Fibroblast of skin of back (primary cell): ENCODE measurements at regions not wholly inside any gene's neighbourhood (a gene's known extent, or its start where the extent isn't known, plus 50 kb on each side); places are given as distances from the start of the nearest gene placed in this dataset.
A peak's percentile ranks its signal among the peaks of the same experiment; 100 is the strongest.
"Not testable (repeated sequence)": the region's sequence is repeated elsewhere in the genome, so short reads cannot be mapped to it uniquely, and the experiment has no call there.

ENCODE experiments used
- DNase-seq: peaks from one replicate; pipeline ENCODE4 v3.0.0-alpha.2; 2013

DNA sequence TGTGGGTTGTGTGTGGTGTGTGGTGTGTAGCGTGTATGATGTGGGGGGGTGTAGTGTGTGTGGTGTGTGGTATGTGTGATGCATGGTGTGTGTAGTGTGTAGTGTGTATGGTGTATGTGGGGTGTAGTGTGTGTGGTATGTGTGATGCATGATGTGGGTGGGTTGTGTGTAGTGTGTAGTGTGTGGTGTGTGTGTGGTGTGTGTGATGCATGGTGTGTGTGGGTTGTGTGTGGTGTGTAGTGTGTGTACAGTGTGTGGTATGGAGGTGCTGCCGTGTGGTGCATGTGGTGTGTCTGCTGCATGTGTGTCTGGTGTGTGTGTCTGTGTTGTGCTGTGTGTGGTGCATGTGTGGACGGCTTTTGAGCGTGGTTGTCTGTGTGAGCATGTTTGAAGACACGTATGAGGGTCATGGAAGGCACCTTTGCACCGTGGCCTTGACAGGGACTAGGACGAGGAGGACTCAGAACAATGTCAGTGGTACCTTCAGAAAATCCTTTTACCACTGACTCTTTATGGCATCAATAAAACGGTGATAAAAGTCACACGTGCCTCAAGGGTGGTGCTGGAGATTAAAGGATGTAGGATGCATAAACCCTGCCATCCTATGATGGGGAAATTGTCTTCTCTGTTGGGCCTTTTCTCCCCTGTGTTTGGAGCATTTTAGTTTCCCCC is 328.7 kb upstream of the B3GAT1 start:
- no peak for DNase-seq

DNA sequence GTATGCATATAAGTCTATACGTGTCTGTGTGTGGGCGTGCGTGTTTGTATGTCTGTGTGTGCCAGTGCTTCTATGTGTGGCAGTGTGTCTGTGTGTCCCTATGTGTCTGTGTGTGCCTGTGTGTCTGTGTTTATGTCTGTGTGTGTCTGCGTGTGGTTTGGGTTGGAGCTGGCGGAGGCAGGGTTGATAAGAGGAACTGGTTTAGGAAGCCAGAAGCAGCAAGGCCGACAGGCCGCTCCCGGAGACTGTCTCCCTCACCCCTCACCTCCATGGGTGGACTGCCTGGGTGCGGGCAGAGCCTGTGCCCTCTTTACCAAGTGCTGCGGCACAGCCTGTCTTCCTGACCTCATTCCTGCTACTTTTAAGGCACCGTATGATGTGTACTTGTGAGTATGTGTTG is 327.1 kb upstream of the B3GAT1 start:
- DNase-seq, result no peak

DNA sequence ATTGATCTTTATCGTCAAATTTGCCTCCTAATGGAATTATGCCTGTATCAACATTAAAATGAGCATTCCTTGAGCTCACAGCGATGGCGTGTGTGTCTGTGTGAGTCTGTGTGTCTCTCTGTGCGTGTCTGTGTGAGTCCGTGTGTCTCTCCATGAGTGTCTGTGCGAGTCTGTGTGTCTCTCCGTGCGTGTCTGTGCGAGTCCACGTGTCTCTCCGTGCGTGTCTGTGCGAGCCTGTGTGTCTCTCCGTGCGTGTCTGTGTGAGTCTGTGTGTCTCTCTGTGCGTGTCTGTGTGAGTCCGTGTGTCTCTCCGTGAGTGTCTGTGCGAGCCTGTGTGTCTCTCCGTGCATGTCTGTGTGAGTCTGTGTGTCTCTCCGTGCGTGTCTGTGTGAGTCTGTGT is 326.5 kb upstream of the B3GAT1 start:
- no peak for DNase-seq

DNA sequence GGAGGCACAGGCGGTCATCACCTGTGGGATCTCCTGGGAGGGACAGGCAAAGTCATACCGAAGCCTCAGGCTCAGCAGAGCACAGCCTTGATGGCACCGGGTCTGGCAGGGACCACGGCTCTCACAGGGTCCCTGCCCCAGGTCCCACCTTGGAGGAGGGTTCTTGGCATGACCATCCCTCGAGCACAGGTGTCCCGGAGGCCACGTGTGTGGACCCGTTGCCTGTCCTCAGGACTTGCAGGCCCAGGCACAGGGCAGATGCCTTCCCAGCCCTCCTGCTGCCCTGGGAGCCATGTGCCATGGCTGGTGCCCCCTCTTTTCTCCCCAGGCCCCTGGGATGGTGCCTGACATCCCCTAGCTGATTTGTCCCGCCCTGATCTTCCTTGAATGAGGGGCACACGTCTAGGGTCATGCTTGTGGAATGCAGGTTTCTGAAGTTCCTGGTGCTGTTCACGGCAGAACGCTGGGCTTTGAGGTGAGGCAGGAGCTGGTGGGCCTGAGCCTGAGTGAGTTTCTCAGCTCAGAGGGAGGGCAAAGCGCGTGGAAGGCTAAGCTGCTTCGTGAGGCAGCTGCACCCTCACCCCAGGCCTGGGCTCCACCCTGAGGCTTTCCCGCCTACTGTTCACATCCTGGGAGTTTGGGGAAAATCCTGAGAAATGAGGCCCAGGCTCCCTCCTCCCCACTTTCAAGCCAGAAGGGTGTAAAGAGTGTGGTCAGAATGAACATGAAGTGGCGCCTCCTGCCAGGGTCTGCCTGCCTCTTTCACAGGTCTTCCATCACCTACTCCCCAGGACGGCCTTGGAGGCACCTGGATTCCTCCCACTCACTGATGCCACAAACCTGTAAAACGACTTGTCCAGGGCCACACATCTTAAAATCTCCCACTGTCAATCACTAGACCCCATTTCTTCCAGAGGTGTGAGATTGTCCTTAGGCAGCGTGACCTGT is 325.8 kb upstream of the B3GAT1 start:
- DNase-seq, result no peak

DNA sequence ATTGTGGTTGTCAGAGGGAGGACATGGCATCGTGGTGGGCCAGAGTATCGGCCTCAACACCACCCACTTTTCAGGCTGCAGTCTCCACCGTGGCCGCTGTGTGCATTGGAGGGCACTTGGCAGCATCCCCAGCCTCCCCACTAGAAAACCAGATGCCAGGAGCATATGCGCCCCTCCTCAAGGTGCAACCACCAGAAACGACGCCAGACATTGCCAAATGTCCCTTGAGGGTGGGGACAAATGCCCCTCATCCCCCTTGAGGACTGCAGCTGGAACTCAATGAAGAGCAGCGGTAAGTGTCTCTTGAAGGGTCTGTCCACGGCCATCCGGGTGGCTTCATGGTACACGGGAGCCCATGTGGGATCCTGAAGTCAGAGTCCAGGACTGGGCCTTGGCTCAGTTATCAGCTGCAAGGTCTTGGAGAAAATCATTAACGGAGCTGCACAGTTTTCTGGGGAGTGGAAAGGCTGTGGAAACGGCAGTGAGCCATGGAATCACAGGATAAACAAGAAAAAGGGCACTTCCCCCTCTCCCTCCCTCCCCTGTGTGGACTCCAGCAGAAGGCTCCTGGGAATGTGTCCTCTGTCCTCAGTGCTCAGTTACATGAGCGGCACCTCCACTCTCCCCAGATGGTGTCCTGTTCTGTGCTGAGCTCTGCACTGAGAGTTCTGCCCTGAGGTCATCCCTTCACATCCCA is 324.4 kb upstream of the B3GAT1 start:
- no peak for DNase-seq

DNA sequence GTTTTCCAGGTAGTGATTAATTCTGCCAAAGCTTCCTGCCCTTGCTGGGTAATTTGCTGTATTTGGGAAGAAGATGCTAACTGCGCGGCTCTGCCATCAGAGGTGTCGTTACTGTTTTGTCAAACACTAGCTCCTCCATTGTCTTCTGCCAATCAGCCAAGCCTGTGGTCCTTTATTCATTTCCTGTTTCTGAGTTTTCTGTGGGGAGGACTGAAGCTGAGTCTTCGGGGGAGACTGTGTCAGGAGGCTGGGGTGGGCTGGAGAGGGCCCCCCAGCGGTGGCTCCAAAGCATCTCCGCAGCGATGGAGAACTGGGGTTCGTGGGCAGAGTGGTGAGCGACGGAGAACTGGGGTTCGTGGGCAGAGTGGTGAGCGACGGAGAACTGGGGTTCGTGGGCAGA is 322.9 kb upstream of the B3GAT1 start:
- DNase-seq, result no peak

DNA sequence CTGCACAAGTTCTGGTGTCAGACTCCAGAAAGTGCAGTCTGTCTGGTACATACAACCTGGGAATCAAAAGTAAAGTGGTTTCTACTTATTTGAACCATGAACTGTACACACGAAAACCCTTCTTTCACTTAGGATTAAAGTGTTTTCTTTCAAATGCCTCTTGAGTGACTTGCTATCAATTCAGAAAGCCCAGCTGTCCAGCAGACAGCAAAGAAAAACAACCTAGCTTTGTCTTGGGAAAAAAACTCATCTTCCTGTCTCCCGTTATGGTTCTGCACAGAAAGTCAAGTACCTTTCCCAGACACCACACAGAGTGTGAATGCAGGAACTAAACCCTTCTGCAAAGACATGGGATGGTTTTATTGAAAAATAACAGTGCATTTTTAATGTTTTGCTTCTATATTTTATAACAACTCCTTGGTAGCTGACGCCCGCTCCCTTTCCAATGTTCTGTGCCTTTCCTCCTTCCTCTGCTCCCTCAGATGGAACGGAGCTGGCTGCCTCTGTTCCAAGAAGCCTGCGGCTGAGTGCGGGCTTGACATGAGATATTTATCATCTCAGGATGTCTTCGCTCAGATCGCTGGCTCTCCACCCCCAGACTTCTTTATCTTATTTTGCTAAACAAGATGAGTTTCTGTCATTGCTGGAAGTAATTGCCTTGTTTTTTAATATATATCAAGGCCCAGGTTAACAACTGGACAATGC is 322.3 kb upstream of the B3GAT1 start:
- DNase-seq, result peak; percentile 27

DNA sequence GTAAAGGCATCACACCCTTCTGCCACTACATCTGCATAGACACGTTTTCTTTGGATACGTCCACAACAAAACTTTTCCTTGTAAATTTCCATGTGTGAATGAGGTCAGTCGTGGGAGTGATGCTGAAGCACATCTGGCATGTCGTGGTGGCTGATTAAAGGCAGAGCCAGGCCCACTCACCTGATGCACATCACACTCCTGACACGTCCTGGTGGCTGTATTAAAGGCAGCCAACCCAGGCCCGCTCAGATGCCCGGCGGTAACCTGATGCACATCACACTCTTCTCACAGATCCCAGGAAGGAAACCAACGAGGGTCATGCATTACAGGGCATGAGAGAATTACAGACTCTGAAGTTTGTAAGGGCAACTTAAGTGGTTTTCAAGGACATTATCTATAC is 321.6 kb upstream of the B3GAT1 start:
- DNase-seq, result no peak

DNA sequence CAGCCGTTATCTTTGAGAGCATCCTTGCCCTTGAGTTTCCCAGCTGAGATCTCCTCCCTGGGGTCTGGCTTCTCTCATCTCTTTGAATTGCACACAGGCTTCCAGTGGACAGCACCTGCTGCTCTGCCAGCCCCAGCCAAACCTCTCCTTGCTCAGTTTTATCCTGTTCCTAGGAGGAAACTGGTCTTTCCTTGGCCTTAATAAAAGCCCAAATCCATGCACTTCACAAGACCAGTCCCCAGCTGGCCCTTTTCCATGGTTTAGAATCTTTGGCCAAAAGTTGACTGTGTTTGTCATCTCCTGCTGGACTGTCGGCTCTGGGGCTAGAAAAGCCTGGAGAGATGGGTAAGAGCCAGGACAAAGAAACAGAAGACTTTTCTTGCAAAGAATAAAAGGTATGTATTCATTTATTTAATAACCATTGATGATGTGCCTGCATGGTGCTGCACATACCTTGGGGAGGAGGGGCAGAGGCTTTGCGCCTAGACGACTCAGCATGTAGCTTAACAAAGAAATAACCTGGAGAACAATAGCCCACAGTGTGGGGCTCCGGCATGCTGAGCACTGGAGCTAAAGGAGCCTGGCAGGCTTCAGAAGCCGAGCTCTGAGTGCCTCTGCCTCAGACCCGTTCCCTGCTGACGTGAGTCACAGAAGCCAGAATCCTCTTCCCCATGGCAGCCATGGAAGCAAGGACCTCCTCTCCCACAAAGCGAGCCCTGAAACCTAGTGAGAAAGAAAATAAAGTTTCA is 319.3 kb upstream of the B3GAT1 start:
- DNase-seq, result no peak

DNA sequence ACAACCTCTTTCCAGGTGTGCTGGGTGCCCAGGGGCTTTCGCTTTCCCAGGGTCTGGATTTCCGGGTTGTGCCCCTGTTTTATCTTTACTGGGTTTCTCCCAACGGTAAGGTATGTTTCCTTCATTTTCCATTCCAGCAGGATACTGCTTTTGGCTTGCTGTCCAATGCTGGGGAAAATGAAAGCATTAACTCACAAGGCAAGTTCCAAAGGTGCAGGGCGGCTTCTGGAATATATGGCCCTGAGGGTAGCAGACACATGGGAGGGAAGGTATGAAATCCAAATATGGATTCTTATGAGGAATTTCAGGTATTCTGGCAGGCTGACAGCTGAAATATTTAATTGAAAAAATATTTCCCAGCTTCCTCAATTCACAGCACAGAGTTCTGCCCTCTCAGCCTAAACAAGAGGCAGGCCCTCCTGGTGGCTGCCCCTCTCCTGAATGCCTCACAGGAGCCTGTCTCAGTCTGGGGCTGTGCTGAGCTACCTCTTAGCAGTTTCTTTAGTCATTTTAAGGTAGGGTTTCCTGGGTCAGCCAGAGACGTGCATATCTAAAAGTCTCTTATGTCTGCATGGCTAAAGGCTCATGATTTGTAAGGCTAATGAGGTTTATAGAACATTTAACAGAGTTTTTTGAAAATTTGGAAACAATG is 318.6 kb upstream of the B3GAT1 start:
- DNase-seq, result no peak

DNA sequence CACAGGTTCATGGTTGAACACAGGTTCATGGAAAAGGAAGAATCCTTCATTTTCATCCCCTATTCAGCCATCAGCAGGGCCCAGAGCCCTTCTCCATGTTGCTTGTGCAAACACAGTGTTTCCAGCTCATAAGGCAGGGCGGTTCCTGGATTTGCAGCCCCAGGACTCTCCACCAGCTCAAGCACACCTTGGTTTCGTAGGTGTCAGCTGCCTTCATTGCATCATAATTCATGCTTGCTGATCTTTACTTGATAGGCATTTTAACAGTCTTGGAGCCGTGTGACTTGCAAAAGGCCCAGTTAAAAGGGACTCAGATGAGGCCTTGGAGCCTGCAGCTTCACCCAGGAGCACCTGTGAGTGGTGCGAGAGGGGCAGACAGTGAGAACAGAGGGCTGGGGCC is 318.1 kb upstream of the B3GAT1 start:
- no peak for DNase-seq

DNA sequence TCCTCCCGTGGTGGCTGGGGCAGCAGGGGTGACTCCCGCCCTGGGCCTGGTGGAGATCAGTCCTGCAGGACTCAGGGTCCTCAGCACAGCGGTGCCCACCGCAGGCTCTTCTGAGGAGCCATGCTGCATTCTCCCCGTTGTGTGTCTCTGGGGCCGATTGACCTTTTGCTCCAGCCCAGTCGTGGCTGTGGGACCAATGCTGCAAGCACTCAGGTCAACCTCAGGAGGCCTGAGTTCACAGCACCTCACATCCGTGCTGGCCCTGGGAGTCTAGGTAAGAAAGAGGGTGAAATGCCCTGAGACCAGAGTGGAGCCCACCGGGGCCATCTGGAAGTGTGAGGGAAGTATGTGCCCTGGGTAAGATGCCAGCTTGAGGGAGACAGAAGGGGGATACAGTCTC is 316.1 kb upstream of the B3GAT1 start:
- DNase-seq, result no peak

DNA sequence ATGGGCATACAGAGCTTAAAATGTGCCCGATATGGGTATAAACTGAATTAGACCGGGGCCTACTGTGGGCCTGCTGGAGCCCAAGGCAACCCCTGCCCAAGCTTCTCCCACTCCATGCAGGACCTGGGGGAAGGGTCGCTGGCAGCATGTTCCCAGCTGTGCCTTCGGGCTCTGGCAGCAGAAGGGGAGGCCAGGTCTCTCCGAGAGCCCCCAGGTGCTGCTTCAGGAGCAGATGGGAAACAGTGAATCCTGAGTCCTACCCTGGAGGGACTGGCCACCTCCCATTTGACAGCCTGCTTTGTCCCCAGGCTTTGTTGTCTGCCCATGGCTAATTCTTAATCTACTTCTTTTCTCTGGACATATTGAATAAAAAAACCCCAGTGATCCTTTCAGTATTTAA is 315.6 kb upstream of the B3GAT1 start:
- no peak for DNase-seq

DNA sequence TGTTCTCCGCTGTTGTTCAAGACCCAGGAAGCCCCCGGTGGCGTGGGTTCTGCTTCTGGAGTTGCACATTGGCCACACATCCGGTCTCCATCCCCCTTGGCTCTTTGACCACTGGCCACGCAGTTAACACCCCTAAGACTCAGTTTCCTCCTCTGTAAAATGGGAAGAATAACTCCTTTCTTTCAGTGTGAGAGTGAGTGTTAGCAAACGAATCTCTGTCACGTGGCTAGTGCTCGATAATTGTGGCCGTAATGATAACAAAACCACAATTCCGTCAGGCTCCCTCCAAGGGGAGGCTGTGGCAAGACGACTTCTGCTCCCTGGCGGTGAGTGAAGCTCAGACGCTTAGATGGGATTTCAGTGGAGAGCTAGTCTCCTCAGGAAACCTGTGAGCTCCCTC is 315.2 kb upstream of the B3GAT1 start:
- no peak for DNase-seq

DNA sequence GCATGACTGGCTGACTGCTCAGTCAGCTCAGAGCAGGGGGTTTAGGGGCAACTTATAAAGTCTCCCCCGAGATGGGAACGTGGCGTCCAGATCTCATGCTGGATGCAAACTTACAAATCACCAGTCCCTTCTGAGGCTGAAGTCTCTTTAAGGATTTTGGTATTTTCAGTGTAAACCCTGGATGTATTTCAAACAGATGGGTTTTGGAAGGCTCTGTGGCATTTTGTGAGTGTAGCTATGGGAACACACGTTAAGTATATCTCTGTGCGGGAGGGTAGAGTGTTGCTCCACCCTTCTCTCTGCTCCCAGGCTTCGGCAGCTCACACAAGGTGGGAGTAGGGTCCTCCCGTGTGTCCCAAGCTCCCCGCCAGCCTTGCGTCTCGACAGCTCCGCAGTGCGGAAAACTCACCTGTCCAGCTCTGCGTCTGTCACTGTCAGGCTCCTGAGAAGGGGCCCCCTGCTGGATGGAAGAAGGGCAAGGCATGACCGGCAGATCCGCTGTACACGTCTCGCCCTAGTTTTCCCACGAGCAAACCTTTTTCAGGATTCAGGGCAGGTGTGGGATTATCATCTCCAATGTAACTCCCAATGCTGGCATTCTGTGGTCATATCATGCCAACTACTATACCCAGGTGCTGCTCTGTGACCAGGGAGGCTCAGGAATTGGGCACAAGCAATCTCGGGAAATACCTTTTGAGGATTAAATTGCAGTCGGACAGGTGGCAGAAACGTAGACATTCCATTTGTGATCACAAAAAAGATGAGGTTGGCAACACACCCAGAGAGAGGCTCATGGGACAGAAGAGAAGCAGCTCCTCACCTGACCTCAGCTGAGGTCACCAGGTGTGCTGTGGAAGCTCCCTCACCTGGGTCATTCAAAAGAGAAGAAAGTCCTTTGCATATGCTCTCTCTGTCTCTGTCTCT is 313.9 kb upstream of the B3GAT1 start:
- DNase-seq, result no peak

DNA sequence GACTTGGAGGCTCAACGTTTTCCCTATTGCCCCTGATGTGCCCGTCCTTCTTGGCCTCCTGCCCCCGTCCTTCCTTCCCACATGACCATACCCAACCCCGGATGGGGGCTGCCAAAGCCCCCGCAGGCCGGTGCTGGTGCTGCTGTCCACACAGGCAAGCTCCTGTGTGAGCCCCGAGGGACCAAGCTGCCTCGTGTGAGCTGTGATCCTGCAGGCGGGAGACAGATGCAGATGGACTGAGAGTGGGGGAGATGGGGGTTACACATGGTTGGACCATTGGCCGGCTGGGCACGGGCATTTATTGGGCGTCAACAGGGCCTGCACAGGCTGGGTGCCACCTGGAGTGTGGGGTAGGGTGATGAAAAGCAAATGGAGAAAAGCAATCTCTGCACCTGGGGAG is 313.2 kb upstream of the B3GAT1 start:
- DNase-seq, result no peak

DNA sequence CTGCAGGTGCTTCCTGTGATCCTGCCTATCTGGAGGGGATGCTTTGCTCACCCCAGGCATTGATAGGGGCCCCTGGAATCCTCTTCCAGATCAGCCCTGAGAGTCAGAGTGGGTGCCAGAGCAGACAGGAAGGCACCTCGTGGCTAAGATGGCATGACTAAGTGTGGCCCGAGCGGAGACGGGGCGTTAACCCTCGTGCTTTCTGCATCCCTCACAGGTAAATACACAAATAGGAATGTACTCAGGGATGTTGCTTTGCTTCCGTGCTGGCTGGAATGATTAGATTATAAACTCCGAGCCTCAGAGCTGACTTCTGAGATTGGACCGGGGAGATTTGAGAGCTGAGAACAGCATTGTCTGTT is 312.7 kb upstream of the B3GAT1 start:
- no peak for DNase-seq

DNA sequence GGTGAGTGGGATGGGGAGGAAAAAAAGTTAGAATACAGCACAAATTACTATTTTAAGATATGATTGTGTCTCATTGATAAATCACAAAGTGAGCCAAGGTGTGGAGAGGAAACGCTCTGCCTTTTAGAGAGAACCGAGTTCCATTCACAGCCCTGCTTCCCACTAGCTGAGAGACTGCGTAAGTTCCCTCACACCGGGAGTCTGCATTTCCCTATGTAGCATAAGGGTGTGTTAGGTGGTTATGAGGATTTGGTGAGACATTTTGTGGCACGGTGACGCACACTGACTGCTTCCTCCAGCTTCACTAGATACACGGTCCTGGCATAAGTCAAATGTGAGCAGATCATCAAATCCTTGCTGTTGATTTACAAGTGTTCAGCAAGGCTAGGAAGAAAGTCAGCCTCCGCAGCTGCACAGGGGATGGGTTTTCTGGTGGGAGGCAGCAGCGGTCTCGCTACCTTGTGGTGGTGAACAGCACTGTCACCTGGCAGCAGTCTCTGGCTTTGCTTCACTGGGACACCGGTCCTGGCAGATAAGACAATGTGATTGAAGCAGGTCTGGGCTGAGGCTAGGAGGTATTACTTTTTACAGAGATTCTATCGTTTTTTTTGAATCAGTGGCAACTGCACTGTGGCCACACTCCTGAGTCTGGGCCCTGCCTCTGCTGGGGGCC is 312.2 kb upstream of the B3GAT1 start:
- no peak for DNase-seq

DNA sequence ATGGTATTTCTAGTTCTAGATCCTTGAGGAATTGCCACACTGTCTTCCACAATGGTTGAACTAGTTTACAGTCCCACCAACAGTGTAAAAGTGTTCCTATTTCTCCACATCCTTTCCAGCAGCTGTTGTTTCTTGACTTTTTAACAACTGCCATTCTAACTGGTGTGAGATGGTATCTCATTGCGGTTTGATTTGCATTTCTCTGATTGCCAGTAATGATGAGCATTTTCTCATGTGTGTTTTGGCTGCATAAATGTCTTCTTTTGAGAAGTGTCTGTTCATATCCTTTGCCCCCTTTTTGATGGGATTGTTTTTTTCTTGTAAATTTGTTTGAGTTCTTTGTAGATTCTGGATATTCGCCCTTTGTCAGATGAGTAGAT is 308.6 kb upstream of the B3GAT1 start:
- DNase-seq, result not testable (repeated sequence)
